ENCODE measurements at regions not wholly inside any gene's neighbourhood (a gene's known extent, or its start where the extent isn't known, plus 50 kb on each side); places are given as distances from the start of the nearest gene placed in this dataset.

DNA sequence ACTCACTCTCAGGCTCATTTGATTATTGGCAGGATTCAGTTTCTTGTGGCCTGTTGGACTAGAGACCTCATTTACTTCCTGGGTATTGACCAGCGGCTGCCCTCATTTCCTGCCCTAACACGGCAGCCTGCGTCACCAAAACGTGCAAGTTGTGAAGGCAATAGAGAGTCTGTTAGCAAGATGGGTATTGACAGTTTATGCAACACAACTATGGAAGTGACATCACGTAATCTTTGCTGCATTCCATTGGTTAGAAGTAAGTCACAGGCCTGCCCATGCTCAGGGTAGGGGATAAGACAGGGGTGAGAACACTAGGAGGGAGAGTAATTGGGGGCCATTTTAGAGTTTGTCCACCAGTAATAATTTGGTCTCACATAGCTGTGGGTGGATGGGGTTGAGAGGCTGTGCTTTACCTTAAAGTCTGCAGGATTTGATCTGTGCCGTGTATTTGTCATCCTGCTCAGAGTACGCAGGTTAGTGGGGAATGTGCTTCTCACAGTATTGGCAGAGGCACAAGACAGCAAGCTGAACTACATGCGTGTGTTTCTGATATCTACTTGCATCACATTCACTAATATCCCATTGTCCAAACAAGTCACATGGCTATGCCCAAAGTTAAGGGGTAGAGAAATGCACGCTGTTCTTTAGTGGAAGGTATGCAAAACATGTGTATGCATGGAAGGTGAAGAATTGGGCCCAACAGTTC, 83.3 kb downstream of the EDEM1 start:
- no peak for DNase-seq

DNA sequence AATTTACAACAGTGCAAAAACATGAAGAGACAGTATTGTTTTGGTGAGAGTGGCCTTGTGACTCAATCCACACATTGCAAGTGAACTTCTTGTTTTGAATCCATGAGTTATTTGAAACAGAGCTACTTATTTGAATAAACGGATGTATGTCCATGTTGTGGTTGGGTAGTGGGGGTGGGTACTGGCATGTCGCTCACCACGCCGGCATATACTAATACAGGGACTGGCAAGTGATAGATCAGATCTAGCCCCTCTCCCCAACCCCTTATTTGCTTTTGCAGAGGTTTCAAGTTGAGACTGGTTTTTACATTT, 83.8 kb downstream of the EDEM1 start:
- DNase-seq = no peak

DNA sequence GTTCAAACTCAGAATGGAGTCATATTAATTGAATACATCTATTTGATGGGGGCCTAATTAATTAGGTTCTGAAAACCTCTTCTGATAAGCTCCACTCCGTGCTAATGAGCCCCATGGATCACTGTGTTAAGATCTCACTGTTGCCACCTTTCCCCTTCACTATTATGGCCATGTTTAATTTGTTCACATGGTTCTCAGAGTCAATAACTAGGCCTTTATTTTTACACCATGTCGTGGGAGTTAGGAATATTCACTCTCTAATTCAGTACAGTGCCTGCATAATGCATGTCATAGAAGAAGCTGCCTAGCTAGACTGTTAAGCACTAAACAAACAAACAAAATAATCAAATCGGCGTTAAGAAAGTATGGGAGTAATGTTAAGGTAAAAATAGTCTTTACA, 84.9 kb downstream of the EDEM1 start:
- DNase-seq = no peak

DNA sequence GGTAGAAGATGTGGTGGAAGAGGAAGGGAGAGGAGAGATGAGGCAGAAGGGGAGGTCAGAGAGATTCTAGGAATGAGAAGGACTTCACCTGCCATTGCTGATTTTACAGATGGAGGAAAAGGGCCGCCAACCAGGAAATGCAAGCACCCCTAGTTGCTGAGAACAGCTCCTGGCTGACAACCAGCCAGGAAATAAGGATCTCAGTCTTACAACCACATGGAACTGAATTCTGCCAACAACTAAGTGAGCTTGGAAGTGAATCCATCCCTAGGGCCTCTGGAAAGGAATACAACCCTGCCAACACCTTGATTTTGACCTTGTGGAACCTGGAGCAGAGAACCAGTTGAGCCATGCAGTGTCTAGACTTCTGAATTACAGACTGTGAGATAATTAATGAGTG, 86.6 kb downstream of the EDEM1 start:
- DNase-seq = no peak

DNA sequence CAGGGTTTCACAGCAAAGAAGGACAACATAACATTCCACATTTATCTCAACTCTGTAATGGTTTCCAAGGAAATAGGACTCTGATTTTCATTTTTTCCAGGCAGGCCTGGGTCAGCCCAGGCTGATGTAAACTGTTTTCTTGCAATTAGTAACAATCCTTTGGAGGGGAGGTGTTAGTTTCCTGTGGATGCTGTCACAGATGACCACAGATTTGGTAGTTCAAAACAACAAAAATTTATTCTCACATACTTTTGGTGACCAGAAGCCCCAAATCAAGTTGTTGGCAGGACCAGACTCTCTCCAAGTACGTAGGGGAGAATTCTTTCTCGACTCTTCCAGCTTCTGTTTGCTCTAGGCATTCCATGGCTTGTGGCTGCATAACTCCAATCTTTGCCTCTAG, 88.0 kb downstream of the EDEM1 start:
- DNase-seq = no peak

DNA sequence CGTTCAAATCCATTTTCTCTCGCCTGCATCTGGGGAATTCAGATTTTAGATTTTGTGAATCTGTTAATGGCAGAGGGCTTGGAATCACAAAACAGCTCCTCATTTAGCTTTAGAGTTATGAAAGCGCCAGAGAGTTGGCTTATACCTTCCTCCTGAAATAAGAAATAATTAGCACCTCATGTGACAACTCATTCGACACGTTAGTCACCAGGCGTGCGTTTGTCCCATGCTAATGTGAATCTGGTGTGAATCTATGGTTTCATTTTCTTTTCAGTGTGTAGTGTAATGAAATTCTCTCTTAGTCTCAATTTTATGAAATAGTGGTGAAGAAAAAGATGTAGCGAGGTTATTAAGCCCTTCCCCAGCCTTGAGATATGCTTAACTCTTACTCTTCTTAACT, 89.4 kb downstream of the EDEM1 start:
- no peak for DNase-seq

DNA sequence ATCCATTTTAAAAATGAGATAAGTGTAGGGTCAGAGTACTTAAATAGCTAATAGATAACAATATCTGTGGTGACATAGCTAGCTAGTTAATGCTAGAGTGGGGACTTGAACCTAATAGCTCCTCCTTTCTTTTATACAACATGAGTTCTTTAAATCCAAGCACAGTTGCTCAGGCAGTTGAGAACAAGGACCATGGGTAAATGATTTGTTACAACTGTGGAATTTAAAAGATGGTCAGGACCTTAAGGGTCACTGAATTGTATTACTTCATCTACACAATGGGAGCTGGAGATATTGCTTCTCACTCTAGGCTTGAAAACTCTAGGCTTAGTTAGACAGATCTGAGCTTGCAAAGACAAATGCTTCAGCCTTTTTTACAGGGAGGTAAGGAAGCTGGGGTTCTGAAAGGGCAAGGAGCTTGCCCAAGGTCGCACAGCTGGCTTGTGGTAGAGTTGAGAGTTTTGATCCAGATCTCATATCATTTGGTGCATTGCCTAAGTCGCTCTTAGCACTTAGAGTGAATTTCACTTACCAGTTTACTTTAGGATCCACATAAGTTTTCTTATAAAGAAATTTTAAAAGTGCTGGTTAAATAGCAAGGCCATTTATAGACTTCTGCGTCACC, 90.2 kb downstream of the EDEM1 start:
- no peak for DNase-seq

DNA sequence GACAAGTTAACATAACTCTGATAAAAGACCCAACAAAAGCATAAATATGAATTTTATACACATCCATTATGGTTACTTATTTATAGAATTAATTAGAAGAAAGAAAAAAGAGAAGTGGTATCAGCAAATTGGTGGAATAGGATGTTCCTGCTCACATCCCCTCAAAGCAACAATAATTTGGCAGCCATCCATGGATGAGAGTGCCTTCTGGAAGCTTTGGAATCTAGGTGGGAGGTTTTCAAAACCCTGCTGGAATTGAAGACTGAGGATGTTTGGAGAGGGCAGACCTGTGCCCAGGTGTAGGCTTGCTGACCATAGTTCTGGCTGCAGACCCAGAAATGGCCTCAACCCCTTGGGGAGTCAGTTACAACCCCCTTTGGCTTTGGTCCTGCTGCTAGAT, 91.2 kb downstream of the EDEM1 start:
- no peak for DNase-seq

DNA sequence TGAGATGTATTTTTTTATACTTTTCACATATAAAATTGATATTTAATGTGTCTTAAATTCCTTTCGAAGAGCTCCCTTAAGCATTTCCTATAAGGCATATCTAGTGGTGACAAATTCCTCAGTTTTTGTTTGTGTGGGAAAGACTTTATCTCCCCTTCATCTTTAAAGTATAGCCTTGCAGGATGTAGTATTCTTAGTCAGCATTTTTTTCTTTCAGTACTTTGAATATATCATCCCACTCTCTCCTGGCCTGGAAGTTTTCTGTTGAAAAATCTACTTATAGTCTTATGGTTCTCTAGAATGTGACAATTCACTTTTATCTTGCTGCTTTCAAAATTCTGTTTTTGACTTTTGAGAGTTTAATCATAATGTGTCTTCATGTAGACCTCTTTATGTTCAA, 95.2 kb downstream of the EDEM1 start:
- no peak for DNase-seq

DNA sequence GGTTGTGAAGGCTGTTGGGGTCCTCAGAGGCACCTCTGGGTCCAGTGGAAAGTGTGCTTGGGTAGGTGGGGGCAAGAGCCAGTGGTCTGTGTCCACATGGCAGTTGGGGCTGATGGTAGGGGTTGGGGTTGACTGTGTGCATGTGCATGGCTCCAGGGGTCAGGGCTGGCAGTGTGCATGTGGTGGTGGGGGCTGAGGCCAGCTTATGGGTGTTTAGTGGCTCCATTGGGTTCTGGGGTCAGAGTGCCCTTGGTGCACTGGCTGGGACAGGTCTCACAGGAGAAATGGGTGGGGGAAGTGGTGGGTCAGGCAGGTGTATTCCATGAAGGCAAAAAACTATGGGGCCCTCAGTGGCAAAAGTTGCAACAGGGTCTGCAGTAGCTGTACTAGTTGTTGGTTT, 97.9 kb downstream of the EDEM1 start:
- DNase-seq = no peak

DNA sequence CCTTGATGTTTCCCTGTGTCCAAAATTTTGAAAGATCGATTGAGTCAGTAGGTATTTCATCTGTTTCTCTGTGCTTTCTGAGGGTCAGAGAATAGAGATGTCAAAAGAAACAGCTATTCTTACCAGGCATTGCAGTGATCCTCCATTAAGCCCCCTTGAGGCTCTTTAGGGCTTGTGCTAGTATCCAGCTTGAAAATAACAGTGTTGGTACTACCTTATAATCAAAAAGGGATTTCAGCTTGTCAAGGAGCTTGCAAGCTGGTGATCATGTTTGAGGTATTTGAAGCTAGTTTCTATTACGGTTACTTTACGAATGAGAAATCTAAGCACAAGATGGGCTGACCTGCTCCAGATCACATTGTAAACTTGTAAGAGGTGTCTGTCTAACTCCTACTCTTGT, 103.4 kb downstream of the EDEM1 start:
- no peak for DNase-seq

DNA sequence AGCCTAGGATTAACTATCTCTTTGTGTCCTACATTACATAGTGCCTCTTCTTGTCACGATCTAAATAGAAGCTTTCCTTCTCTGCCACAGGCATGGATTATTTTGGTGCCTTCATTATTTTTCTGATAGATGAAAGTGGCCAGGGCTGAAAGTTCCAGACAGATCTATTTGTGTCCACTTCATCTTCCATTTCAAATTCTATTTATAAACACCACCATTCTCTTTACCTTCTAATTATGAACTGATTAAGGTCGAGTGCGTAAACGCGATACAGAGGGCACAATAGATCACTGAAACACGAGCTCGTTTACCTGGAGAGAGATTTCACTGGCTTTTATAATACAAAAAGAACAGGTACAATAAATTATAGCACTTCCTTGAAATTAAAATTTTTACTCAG, 105.0 kb downstream of the EDEM1 start:
- DNase-seq = no peak

DNA sequence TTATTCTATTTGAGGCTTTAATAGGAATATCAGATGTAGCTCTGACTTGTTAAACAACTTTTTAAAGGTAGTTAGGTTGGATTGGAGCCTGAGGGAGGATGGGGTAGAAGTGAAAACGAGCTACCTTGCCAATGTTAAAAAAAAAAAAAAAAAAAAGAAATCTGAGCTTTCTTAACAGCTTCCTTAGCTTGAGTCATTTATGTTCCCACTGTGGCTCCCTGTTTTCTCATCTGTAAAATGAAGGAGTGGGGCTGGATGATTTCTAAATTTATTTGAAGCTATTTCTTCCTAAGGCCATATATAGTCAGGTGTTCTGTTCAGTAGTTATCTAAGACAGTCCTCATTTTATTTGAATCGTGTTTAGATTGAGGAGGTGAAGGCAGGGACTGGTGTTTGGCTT, 105.7 kb downstream of the EDEM1 start:
- DNase-seq = no peak

DNA sequence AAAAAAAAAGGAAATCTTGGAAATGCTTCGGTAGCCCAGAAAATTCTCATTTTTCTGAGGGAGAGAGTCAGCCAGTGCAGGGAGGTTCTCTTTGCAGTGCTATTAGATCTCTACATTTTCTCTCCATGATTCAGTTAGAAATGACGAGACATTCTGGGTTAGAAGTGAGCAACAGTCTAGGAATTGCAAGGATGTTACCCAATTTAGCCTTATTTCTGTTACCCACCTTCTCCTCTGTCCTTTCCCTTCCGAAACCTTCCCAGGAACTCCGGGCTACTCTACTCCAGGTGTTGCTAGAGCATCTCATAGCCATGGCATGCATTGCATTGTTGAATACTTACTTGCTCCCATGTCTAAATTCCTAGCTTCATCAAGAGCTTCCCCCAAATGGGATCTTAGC, 106.8 kb downstream of the EDEM1 start:
- DNase-seq = no peak

DNA sequence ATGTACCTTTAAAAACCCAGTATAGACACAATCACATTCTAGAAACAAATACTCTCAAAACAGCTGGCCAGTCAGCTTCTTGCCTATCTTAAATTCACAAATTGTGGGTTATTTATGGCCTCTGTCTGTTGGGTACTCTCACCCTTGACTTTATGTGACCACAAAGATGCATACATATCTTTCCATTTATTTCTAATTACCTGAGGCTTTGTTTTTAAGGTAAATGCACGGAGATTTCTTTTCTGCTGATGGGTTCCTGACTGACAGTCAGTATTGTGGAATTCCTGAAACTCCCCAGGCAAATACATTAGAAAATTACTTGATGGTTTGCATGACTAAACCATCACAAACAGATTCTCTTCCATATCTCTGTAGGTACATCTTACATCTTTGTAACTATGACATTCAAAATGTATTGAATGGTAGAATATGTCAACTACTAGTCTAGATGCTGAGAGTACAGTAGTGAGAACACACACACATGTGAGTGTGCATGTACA, 107.7 kb downstream of the EDEM1 start:
- no peak for DNase-seq

DNA sequence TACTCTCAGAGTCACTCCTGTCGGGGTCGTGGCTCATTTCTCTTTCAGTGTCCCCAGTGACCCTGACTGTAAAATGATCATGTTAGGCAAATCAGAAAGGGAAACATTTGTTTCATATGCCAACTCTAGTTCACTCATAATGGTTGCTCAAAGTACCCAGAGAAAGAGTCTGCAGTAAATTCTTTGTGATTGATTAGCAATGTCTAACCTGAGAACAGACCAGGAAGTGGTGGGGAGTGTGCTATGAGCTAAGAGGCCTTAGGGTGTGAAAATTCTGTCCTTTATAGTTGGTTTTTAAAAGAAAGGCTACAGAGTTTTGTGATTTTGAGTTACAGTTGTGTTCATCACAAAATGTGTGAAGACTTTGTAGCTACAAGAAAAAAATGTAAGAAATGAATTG, 108.9 kb downstream of the EDEM1 start:
- DNase-seq = no peak

DNA sequence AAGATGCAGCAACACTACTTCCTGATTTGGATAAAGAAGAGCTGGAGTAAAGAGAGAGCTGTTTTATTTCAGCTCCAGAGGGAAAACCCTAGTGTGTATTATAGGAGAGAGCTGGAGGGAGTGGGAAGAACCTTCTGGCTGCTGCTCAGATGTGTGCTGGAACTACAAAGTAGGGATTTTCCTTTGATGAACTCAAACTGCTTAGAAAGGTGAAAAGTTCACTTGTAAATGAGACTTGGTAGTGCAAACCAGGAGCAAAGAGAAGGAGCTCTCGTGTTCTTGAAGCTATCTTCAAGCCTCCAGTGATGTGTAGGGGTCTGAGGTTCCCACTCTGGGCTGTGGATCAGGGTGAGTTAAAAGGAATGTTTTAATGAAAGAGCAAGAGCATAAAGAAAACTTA, 110.4 kb downstream of the EDEM1 start:
- no peak for DNase-seq

DNA sequence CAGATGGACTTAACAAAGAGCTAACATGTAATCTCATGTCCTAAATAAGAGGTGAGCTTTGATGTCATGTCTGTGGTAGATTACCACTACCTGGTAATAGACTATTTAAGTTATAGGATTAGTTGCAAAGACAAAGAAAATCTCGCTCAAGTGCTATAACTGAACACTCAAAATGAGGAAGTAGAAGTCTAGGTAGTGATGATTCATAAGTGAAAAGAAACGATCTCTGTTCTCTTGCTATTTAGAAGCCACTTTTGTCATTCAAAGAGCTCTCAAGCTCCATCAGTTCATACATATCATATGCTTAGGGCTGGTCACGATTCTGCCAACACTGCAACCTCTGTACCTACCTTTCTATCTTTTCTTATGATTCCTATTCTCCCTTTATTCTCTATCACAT, 110.9 kb downstream of the EDEM1 start:
- DNase-seq = no peak

DNA sequence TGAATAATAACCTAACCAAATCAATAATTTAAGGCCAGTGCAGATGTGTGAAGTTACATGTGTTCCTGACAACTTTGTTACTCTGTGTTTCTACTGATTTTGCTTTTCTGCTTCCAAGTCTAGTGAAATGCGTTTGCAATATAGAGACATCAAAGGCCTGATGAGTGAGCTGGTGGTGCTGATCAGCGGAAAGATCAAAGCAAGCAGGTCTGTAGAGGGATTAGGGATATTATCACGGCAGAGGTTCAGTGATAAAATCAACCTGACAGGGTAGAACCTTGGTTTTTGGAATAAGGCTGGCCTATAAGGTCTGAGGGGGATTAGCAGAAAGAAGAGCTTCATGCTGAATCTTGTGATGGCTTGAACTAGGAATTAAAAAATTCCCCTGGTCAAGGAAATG, 111.7 kb downstream of the EDEM1 start:
- DNase-seq = no peak

DNA sequence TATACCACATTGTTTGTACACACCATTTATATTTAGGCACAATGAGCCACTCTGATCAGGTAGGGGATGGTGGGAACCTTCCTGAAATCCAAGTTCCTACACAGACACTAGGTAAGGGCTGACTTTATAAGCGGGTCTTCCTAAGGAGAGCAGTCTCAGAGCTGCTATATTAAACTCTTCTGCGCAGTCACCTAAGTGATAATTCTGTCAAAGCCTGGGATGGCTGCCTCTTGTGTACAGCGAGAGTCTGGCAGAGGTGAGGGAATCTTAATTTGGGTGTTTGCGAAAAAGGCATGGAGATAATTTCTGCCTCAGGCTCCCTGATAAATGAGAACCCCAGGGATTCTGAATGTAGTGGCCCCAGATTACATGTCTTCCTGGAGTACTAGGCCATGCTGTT, 113.1 kb downstream of the EDEM1 start:
- no peak for DNase-seq

DNA sequence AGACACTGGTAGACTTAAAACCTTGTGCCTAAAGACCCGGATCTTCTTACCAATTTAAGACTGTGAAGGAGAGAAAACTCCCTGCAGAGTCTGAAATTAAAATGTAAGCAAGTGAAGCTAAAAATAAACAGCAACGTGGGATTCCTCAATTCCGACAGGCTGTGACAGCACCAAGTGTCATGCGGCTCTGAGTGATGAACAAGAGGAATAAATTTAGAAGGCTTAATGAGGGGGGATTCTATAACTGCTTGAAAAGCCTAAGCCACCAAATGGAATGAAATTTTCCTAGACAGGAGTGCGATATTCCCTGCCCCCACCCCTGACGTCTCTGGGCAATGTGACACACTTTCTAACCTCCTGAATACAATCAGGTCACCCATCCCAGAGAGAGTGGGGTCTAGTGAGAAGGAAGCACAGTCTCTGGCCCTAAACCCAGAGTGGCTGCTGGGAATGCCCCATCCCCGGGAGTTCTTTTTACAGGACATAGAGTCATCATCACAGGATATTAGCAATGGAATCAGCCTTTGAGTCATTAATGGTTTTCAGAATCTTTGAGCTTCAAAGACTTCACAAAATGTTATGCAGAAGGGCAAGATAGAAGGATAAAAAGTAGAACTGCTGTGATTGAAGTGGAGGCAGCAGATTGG, 114.3 kb downstream of the EDEM1 start:
- DNase-seq = no peak

DNA sequence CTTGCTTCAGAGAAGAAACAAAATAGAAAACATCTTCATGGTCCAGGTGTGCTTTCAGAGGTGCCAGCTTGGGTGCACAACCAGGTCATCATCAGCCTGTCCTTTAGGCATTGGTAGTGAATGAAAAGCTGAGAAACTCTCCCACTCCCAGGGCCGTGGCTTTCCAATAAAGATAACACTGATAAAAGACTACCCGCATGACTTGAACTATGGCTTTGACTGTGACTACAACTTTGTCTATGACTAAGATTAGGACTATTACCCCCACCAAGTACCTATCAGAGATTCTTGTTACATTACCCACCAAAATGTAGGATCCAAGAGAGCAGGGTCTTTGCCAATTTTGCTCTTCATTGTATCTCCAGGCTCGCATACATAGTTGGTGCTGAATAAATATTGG, 115.2 kb downstream of the EDEM1 start:
- DNase-seq = no peak

DNA sequence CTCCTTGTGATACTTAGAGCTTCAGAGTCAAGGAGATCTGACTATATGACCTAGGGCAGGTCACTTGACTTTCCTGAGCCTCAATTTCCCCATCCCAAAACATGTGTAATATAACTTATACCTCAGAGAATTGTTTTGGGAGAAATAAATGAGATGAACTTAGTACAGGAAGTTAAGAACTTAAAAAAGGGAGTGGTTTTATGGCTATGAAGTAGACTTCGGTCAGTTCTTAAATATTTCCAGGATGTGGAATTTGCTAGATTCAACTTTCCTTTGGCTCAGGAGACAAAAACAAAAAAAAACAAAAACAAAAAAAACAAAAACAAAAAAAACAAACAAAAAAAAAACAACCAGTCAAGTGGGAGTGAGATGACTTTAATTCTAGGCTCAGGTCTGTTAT, 116.7 kb downstream of the EDEM1 start:
- DNase-seq = no peak

DNA sequence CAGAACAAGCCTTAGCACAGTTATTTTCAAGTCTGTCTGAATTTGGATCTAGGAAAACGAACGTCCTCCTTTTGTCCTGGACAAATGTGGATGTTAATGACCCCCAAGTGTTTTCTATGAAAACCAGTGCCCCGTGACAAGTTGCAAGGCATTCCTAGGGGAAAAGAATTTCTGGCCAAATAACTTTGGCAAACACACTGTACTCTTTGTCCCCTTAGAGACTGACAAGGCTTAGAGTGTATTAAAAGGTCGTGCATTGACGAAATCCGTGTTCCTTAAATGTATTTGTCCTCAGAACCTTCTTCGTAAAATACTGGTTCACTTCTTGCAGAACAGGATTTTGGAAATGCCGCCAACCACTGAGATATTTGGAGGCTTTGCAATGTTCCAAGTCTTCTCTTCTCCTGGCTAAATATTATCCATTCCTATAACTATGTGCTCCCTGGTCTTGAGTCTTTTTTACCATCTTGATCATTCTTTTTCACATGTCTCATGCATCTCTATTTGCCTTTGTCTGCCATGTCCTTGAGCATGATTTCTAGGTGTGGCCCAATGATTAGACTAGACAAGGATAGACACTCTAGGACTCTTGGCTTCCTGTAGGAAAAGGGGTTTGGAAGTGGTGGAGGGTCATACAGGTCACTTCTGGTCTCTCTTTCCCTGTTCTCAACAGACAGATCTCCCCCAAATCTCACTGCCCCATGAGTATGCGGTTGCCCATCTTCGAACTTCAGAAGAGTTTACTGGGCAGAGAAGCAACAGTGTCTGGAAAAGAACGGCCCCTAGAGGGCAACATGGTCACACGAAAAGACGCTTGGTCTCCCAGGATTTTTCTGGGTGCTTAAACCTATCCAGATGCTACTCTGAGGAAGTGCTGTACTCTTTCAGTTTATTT, 117.5 kb downstream of the EDEM1 start:
- peak; percentile 10 for DNase-seq

Data from NCI-H774 (cell line).